CD14-positive monocyte (primary cell): ENCODE measurements at regions not wholly inside any gene's neighbourhood (a gene's known extent, or its start where the extent isn't known, plus 50 kb on each side); places are given as distances from the start of the nearest gene placed in this dataset.

Experiments used
- DNase-seq, 3 donors: peaks; one replicate each; pipeline ENCODE4 v3.0.0-alpha.2; 2011 to 2022
- H2AFZ ChIP-seq: 2 replicates; pipeline ENCODE4 v1.6.0; 2012; ENCODE audit warnings: mild to moderate bottlenecking, low read depth, low read length, inconsistent platforms; ENCODE audit not compliant: insufficient read depth, poor library complexity, severe bottlenecking
- H3K27ac ChIP-seq, 2 donors: 1 replicate in 1 of 2; 2 replicates in 1 of 2; pipeline ENCODE4 v1.5.1; 2012 to 2013; ENCODE audit warnings: low read length in 2 of 2, control low read depth in 1 of 2, inconsistent platforms in 1 of 2, low read depth in 1 of 2, mild to moderate bottlenecking in 1 of 2
- H3K27me3 ChIP-seq, 2 donors: one replicate each; pipeline versions ENCODE4 v1.6.0 to v1.6.1; 2011 to 2013; ENCODE audit warnings: low read length in 2 of 2; ENCODE audit not compliant: control insufficient read depth in 2 of 2, insufficient read depth in 2 of 2
- H3K36me3 ChIP-seq, 2 donors: replicated peaks in 1 of 2; 1 replicate in 1 of 2; 2 replicates in 1 of 2; pipeline versions ENCODE4 v1.5.1 to v1.6.1; 2012 to 2013; ENCODE audit warnings: low read length in 2 of 2, control low read depth in 1 of 2, inconsistent platforms in 1 of 2, mild to moderate bottlenecking in 1 of 2; ENCODE audit not compliant: insufficient read depth in 2 of 2, control insufficient read depth in 1 of 2
- H3K4me1 ChIP-seq, 2 donors: 1 replicate in 1 of 2; 2 replicates in 1 of 2; pipeline versions ENCODE4 v1.5.1 to v1.6.1; 2012 to 2013; ENCODE audit warnings: low read length in 2 of 2, control low read depth in 1 of 2, inconsistent platforms in 1 of 2, mild to moderate bottlenecking in 1 of 2, moderate library complexity in 1 of 2; ENCODE audit not compliant: insufficient read depth in 2 of 2, control insufficient read depth in 1 of 2
- H3K4me2 ChIP-seq: replicated peaks from 2 replicates; pipeline ENCODE3; 2012; ENCODE audit warnings: low read length, moderate library complexity, mild to moderate bottlenecking; ENCODE audit not compliant: poor library complexity, severe bottlenecking; ENCODE audit errors: extremely low read depth
- H3K4me3 ChIP-seq, 3 experiments: fragments of 200-600 bp in 1 of 3; sonication (generic) in 1 of 3; replicated peaks in 1 of 3; 1 replicate in 2 of 3; 2 replicates in 1 of 3; pipeline ENCODE4 v1.5.1; 2011 to 2013; ENCODE audit warnings: low read length in 3 of 3, mild to moderate bottlenecking in 3 of 3, control low read depth in 2 of 3, low read depth in 2 of 3, inconsistent platforms in 1 of 3, moderate library complexity in 1 of 3
- H3K79me2 ChIP-seq: 2 replicates; pipeline ENCODE4 v1.6.0; 2012; ENCODE audit warnings: mild to moderate bottlenecking, control low read depth, inconsistent platforms, low read length, moderate library complexity; ENCODE audit not compliant: insufficient read depth
- H3K9ac ChIP-seq: 2 replicates; pipeline ENCODE4 v1.6.0; 2017; ENCODE audit warnings: low read length, mild to moderate bottlenecking; ENCODE audit not compliant: insufficient read depth, poor library complexity, severe bottlenecking
- H3K9me3 ChIP-seq, 2 donors: replicated peaks in 1 of 2; 1 replicate in 1 of 2; 2 replicates in 1 of 2; pipeline versions ENCODE4 v1.5.1 to v1.6.1; 2012 to 2013; ENCODE audit warnings: low read length in 2 of 2, control low read depth in 1 of 2; ENCODE audit not compliant: control insufficient read depth in 1 of 2, insufficient read depth in 1 of 2
- H4K20me1 ChIP-seq: 2 replicates; pipeline ENCODE4 v1.6.0; 2012; ENCODE audit warnings: mild to moderate bottlenecking, low read length, control low read depth, moderate library complexity; ENCODE audit not compliant: insufficient read depth
- H3K27ac Mint-ChIP-seq, 7 donors: one replicate each; pipeline ENCODE4 v1.8.0; 2020; ENCODE audit warnings: mild to moderate bottlenecking in 7 of 7, mixed read lengths in 7 of 7, moderate library complexity in 6 of 7, inconsistent platforms in 2 of 7
- H3K27me3 Mint-ChIP-seq, 3 donors: one replicate each; pipeline ENCODE4 v1.8.0; 2021 to 2022; ENCODE audit warnings: low read depth in 3 of 3, mild to moderate bottlenecking in 3 of 3, mixed read lengths in 3 of 3, moderate library complexity in 3 of 3, inconsistent platforms in 1 of 3
- H3K36me3 Mint-ChIP-seq, 2 donors: one replicate each; pipeline ENCODE4 v1.8.0; 2020; ENCODE audit warnings: mixed read lengths in 2 of 2, inconsistent platforms in 1 of 2, mild to moderate bottlenecking in 1 of 2
- H3K4me1 Mint-ChIP-seq: one replicate; pipeline ENCODE4 v1.8.0; 2020; ENCODE audit warnings: mild to moderate bottlenecking, mixed read lengths
- H3K4me3 Mint-ChIP-seq, 2 donors: one replicate each; pipeline ENCODE4 v1.8.0; 2020; ENCODE audit warnings: mild to moderate bottlenecking in 2 of 2, mixed read lengths in 2 of 2, moderate library complexity in 1 of 2
- H3K9me3 Mint-ChIP-seq, 7 donors: one replicate each; pipeline ENCODE4 v1.8.0; 2020 to 2022; ENCODE audit warnings: mixed read lengths in 7 of 7, mild to moderate bottlenecking in 6 of 7, moderate library complexity in 6 of 7, inconsistent platforms in 2 of 7
- CTCF ChIP-seq: fragments of 200-600 bp; IDR thresholded peaks from one replicate; pipeline ENCODE4 v1.8.0; 2022; ENCODE audit warnings: antibody characterized with exemption, mild to moderate bottlenecking
- WGBS: methylation state at CpG from one replicate; pipeline ENCODE4 v1.1.5; 2013; ENCODE audit warnings: missing lambda C conversion rate; ENCODE audit not compliant: insufficient coverage; 5-methylcytosine and 5-hydroxymethylcytosine counted together
- intact Hi-C, 2 donors: fragments of 100-400 bp; cut with micrococcal nuclease; formaldehyde crosslinking; loops; one replicate each; pipeline versions ENCODE4 v1.15.0 to v1.15.1; 2023

GRCh38 chr1:226487921-226488320, 60.6 kb upstream of the STUM start:
- Histone ChIP-seq H3K9ac (no peak overlapping the region), H3K27me3 (no peaks in the 10 kb centered on the region), H3K4me1 (no peaks in the 10 kb centered on the region), H3K9me3 (no peaks in the 10 kb centered on the region), H3K4me2 (no peak overlapping the region), H3K27ac (no peak overlapping the region), H3K4me3 (no peak overlapping the region), H3K36me3 (no peaks in the 10 kb centered on the region), H2AFZ (no peak overlapping the region), H4K20me1 (no peaks in the 10 kb centered on the region), H3K79me2 (no peaks in the 10 kb centered on the region)
- no peak for DNase-seq
- peaks cover 0 to 3% (median 3%) of the 10 kb centered on the region in 3 donors for H3K27me3 Mint-ChIP-seq
- H3K4me1 Mint-ChIP-seq: peaks cover 11% of the 10 kb centered on the region
- no peak overlapping the region for H3K4me3 Mint-ChIP-seq
- H3K9me3 Mint-ChIP-seq: peaks cover 0 to 2% (median 0%) of the 10 kb centered on the region in 7 donors
- no peak for TF ChIP-seq CTCF
- intact Hi-C loops: no loop called here
- H3K27ac Mint-ChIP-seq: no peak overlapping the region
- no peaks in the 10 kb centered on the region for H3K36me3 Mint-ChIP-seq
- 50% methylated on average over 2 of the region's 2 CpGs for whole genome bisulfite sequencing

- no peaks in the 10 kb centered on the region for H3K4me1 Mint-ChIP-seq
- no peak for TF ChIP-seq CTCF
- H3K9me3 Mint-ChIP-seq: peaks cover 0 to 2% (median 0%) of the 10 kb centered on the region in 7 donors
- DNase-seq: no peak
- Histone ChIP-seq H4K20me1 (no peaks in the 10 kb centered on the region), H2AFZ (no peak overlapping the region), H3K27me3 (no peaks in the 10 kb centered on the region), H3K4me2 (no peak overlapping the region), H3K27ac (no peak overlapping the region), H3K9me3 (no peaks in the 10 kb centered on the region), H3K4me1 (no peaks in the 10 kb centered on the region), H3K9ac (no peak overlapping the region), H3K4me3 (no peak overlapping the region), H3K79me2 (no peaks in the 10 kb centered on the region), H3K36me3 (no peaks in the 10 kb centered on the region)
- no peaks in the 10 kb centered on the region for H3K36me3 Mint-ChIP-seq
- WGBS: 98% methylated on average over 7 of the region's 9 CpGs
- peaks cover 2 to 5% (median 3%) of the 10 kb centered on the region in 3 donors for H3K27me3 Mint-ChIP-seq
- intact Hi-C loops: no loop called here
- no peak overlapping the region for H3K27ac Mint-ChIP-seq
- no peak overlapping the region for H3K4me3 Mint-ChIP-seq
Observed at GRCh38 chr1:226489718-226490425, 58.7 kb upstream of the STUM start.
